ENCODE measurements at regions not wholly inside any gene's neighbourhood (a gene's known extent, or its start where the extent isn't known, plus 50 kb on each side); places are given as distances from the start of the nearest gene placed in this dataset.

GRCh38 chr2:200209030-200209429 is 97.5 kb upstream of the SPATS2L start:
- Histone ChIP-seq H3K27ac (no peak overlapping the region), H3K4me1 (peaks cover 0 to 11% (median 6%) of the 10 kb centered on the region in 4 donors), H3K9me3 (no peaks in the 10 kb centered on the region), H3K4me3 (no peak overlapping the region), H3K36me3 (no peaks in the 10 kb centered on the region), H3K27me3 (no peaks in the 10 kb centered on the region)
- no peak for ATAC-seq
- 86% methylated on average over 21 of the region's 22 CpGs for WGBS (ENCODE audit: insufficient coverage, low coverage, low lambda C conversion rate, missing lambda C conversion rate)
- DNase-seq: no peak
- intact Hi-C loops (cut with DNase I): no loop called here
- TF ChIP-seq POLR2A (IDR thresholded peaks at IDR 0.05) (no peak), CTCF (IDR thresholded peaks at IDR 0.05) (no peak)

DNA sequence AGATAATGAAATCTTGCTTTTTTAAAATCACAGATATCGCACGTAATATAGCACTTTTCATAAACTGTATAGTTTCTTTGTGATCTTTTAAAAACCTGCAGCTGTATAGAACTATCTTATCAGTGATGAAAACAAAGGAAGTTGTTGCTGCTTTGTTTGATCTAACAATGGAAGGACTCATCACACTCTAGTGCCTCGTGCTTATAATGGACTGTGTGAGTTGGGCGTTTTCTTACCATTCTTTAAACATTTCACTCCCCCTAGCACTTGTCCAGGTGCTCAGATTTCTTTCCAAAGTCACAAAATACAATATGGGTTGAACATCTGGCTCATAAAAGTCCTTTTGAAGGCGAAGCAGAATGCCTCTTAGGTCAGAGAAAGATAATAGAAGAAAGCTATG is 94.8 kb upstream of the SPATS2L start:
- TF ChIP-seq CTCF (IDR thresholded peaks at IDR 0.05) (no peak), POLR2A (IDR thresholded peaks at IDR 0.05) (no peak)
- ATAC-seq (no peak), DNase-seq (no peak)
- 81% methylated on average over 5 of the region's 5 CpGs for WGBS (ENCODE audit: insufficient coverage, low coverage, low lambda C conversion rate, missing lambda C conversion rate)
- H3K9me3 ChIP-seq: no peaks in the 10 kb centered on the region
- intact Hi-C loops (cut with DNase I): no loop called here
- H3K4me3 ChIP-seq: no peak overlapping the region
- H3K27me3 ChIP-seq: no peaks in the 10 kb centered on the region
- no peak overlapping the region for H3K27ac ChIP-seq
- H3K36me3 ChIP-seq: no peaks in the 10 kb centered on the region
- peaks cover 0 to 18% (median 9%) of the 10 kb centered on the region in 4 donors for H3K4me1 ChIP-seq

- Histone ChIP-seq H3K9me3 (no peaks in the 10 kb centered on the region), H3K36me3 (no peaks in the 10 kb centered on the region), H3K4me3 (no peak overlapping the region), H3K27me3 (no peaks in the 10 kb centered on the region), H3K4me1 (peaks cover 0 to 18% (median 9%) of the 10 kb centered on the region in 4 donors), H3K27ac (peak overlapping the region in 1 of 3 donors; percentile 31)
- peak in 1 of 3 donors; percentile 56 for DNase-seq
- peak; percentile 53 to 73 (median 59) for ATAC-seq
- TF ChIP-seq CTCF (IDR thresholded peaks at IDR 0.05) (no peak), POLR2A (IDR thresholded peaks at IDR 0.05) (no peak)
- intact Hi-C loops (cut with DNase I): no loop called here
- WGBS (ENCODE audit: insufficient coverage, low coverage, low lambda C conversion rate, missing lambda C conversion rate): 49% methylated on average over 5 of the region's 5 CpGs
Measured at GRCh38 chr2:200212862-200213425, 93.5 kb upstream of the SPATS2L start.

DNA sequence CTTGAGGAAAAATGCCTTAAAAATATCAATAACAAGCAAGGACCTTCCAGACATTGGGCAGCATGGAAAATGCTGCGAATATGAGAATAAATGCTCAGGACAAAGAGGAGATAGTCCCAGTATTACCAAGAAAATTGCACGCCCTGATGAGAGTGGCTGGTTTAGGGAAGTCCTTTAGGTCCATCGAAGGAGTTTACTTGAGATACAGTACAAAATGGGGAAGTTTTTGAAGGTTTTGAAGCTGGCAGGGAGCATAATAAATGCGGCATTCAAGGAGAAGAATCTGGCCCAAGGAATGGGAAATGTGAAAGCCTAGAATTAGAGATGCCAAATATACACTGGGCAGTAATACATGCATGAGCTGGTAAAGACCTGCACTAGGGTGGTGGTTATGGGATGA is 90.2 kb upstream of the SPATS2L start:
- Histone ChIP-seq H3K4me1 (peaks cover 0 to 40% (median 14%) of the 10 kb centered on the region in 4 donors), H3K36me3 (no peaks in the 10 kb centered on the region), H3K9me3 (no peaks in the 10 kb centered on the region), H3K27ac (no peak overlapping the region), H3K4me3 (no peak overlapping the region), H3K27me3 (no peaks in the 10 kb centered on the region)
- ATAC-seq: no peak
- WGBS (ENCODE audit: insufficient coverage, low coverage, low lambda C conversion rate, missing lambda C conversion rate): 73% methylated on average over 4 of the region's 4 CpGs
- intact Hi-C loops (cut with DNase I): no loop called here
- no peak for DNase-seq
- TF ChIP-seq POLR2A (IDR thresholded peaks at IDR 0.05) (no peak), CTCF (IDR thresholded peaks at IDR 0.05) (no peak)
